ENCODE measurements at regions not wholly inside any gene's neighbourhood (a gene's known extent, or its start where the extent isn't known, plus 50 kb on each side); places are given as distances from the start of the nearest gene placed in this dataset.

GRCh38 chr13:72567566-72567965 is 159.9 kb downstream of the MZT1 start:
- no peaks in the 10 kb centered on the region for H3K9me3 ChIP-seq
- no peaks in the 10 kb centered on the region for H3K36me3 Mint-ChIP-seq (ENCODE audit: insufficient read depth, unreplicated experiment)
- no peaks in the 10 kb centered on the region for H3K9me3 Mint-ChIP-seq (ENCODE audit: unreplicated experiment)
- TF ChIP-seq, protein P1, sequence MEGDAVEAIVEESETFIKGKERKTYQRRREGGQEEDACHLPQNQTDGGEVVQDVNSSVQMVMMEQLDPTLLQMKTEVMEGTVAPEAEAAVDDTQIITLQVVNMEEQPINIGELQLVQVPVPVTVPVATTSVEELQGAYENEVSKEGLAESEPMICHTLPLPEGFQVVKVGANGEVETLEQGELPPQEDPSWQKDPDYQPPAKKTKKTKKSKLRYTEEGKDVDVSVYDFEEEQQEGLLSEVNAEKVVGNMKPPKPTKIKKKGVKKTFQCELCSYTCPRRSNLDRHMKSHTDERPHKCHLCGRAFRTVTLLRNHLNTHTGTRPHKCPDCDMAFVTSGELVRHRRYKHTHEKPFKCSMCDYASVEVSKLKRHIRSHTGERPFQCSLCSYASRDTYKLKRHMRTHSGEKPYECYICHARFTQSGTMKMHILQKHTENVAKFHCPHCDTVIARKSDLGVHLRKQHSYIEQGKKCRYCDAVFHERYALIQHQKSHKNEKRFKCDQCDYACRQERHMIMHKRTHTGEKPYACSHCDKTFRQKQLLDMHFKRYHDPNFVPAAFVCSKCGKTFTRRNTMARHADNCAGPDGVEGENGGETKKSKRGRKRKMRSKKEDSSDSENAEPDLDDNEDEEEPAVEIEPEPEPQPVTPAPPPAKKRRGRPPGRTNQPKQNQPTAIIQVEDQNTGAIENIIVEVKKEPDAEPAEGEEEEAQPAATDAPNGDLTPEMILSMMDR (IDR thresholded peaks at IDR 0.05; ENCODE audit: insufficient read depth in 1 of 2, low read depth in 1 of 2, low read length in 1 of 2, severe bottlenecking in 1 of 2, unreplicated experiment in 1 of 2): no peak
- no peak overlapping the region for H3K27ac Mint-ChIP-seq (ENCODE audit: unreplicated experiment)
- intact Hi-C loops (cut with micrococcal nuclease; ENCODE audit: unreplicated experiment): loop anchor here (5.0 to 10.0 kb wide), 3 partner anchors 130 to 373 kb away; no protein-coding TSS in a partner anchor
- H3K27me3 Mint-ChIP-seq (ENCODE audit: insufficient read depth, unreplicated experiment): peaks cover 4% of the 10 kb centered on the region
- H3K4me1 Mint-ChIP-seq (ENCODE audit: low read depth, unreplicated experiment): no peaks in the 10 kb centered on the region
- no peaks in the 10 kb centered on the region for H3K27me3 ChIP-seq (replicated peaks; ENCODE audit: control insufficient read depth, insufficient read depth, low read length)
- H3K4me3 ChIP-seq (ENCODE audit: low read depth, low read length): no peak overlapping the region
- no TSS peak for BruUV-seq (replicated peaks)
- no peak for DNase-seq
- no peaks in the 10 kb centered on the region for H3K4me1 ChIP-seq
- H3K4me3 Mint-ChIP-seq (ENCODE audit: unreplicated experiment): no peak overlapping the region
- ChIA-PET POLR2A (no interaction called here), CTCF (no interaction called here)
- no peaks in the 10 kb centered on the region for H3K36me3 ChIP-seq (ENCODE audit: control insufficient read depth, insufficient read depth, low read length)

DNA sequence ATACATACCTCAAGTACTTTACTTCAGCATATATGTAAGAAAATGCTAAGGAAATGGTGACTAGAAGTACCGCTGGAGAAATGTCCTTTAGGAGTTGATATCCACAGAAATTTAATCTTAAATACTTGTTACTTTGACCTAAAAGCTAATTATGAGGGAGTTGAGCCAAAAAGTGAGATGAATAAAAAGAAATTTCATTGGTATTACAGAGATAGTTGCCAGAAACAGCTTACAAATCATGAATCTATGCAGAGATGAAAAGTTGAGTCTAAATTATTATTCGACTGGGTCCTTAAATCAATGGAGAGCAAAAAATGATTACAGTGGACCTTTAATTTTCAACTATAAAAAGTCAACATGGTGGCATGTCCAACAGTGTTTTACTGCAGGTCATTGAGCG is 160.9 kb downstream of the MZT1 start:
- CTCF ChIA-PET: interaction anchor here (0.6 to 1.1 kb wide), 3 partner anchors 78 to 1325 kb away, joined by 3 to 5 read pairs (median 3); no protein-coding TSS in a partner anchor
- no peaks in the 10 kb centered on the region for H3K4me1 ChIP-seq
- H3K4me3 Mint-ChIP-seq (ENCODE audit: unreplicated experiment): no peak overlapping the region

GRCh38 chr13:72565893-72566292 is 161.5 kb downstream of the MZT1 start:
- Mint-ChIP-seq H3K9me3 (ENCODE audit: unreplicated experiment) (no peaks in the 10 kb centered on the region), H3K27me3 (ENCODE audit: insufficient read depth, unreplicated experiment) (peaks cover 10% of the 10 kb centered on the region), H3K4me1 (ENCODE audit: low read depth, unreplicated experiment) (no peaks in the 10 kb centered on the region), H3K4me3 (ENCODE audit: unreplicated experiment) (no peak overlapping the region), H3K27ac (ENCODE audit: unreplicated experiment) (no peak overlapping the region), H3K36me3 (ENCODE audit: insufficient read depth, unreplicated experiment) (no peaks in the 10 kb centered on the region)
- no peaks in the 10 kb centered on the region for H3K27me3 ChIP-seq (replicated peaks; ENCODE audit: control insufficient read depth, insufficient read depth, low read length)
- H3K4me3 ChIP-seq (ENCODE audit: low read depth, low read length): no peak overlapping the region
- BruUV-seq (replicated peaks): no TSS peak
- intact Hi-C loops (cut with micrococcal nuclease; ENCODE audit: unreplicated experiment): loop anchor here (1.0 to 10.0 kb wide), 5 partner anchors 131 to 371 kb away; no protein-coding TSS in a partner anchor
- POLR2A ChIA-PET: no interaction called here
- H3K4me1 ChIP-seq: no peaks in the 10 kb centered on the region
- H3K36me3 ChIP-seq (ENCODE audit: control insufficient read depth, insufficient read depth, low read length): no peaks in the 10 kb centered on the region
- CTCF ChIA-PET: interaction anchor here (0.6 to 1.1 kb wide), 3 partner anchors 77 to 1325 kb away, joined by 3 to 5 read pairs (median 3); no protein-coding TSS in a partner anchor
- TF ChIP-seq, protein P1 (IDR thresholded peaks at IDR 0.05; ENCODE audit: insufficient read depth in 1 of 2, low read depth in 1 of 2, low read length in 1 of 2, severe bottlenecking in 1 of 2, unreplicated experiment in 1 of 2): peak; percentile 55 to 66
- no peaks in the 10 kb centered on the region for H3K9me3 ChIP-seq
- DNase-seq: peak in 1 of 2 experiments; percentile 29

More for the DNA sequence above, 160.9 kb downstream of the MZT1 start:
- no peaks in the 10 kb centered on the region for H3K9me3 ChIP-seq
- H3K36me3 Mint-ChIP-seq (ENCODE audit: insufficient read depth, unreplicated experiment): no peaks in the 10 kb centered on the region
- H3K36me3 ChIP-seq (ENCODE audit: control insufficient read depth, insufficient read depth, low read length): no peaks in the 10 kb centered on the region
- DNase-seq: no peak
- H3K4me1 Mint-ChIP-seq (ENCODE audit: low read depth, unreplicated experiment): no peaks in the 10 kb centered on the region
- no peak overlapping the region for H3K27ac Mint-ChIP-seq (ENCODE audit: unreplicated experiment)
- no peak overlapping the region for H3K4me3 ChIP-seq (ENCODE audit: low read depth, low read length)
- TF ChIP-seq, protein P1 (IDR thresholded peaks at IDR 0.05; ENCODE audit: insufficient read depth in 1 of 2, low read depth in 1 of 2, low read length in 1 of 2, severe bottlenecking in 1 of 2, unreplicated experiment in 1 of 2): no peak
- POLR2A ChIA-PET: no interaction called here
- no peaks in the 10 kb centered on the region for H3K9me3 Mint-ChIP-seq (ENCODE audit: unreplicated experiment)
- H3K27me3 Mint-ChIP-seq (ENCODE audit: insufficient read depth, unreplicated experiment): peaks cover 6% of the 10 kb centered on the region
- no peaks in the 10 kb centered on the region for H3K27me3 ChIP-seq (replicated peaks; ENCODE audit: control insufficient read depth, insufficient read depth, low read length)
- intact Hi-C loops (cut with micrococcal nuclease; ENCODE audit: unreplicated experiment): loop anchor here (1.0 to 10.0 kb wide), 5 partner anchors 131 to 372 kb away; no protein-coding TSS in a partner anchor
- no TSS peak for BruUV-seq (replicated peaks)
